GM23338 (cell line): ENCODE measurements at regions not wholly inside any gene's neighbourhood (a gene's known extent, or its start where the extent isn't known, plus 50 kb on each side); places are given as distances from the start of the nearest gene placed in this dataset.

Experiments
- ATAC-seq: fragments of 200-7000 bp; cut with Tn5 transposase; 3 replicates; pipeline ENCODE4 v1.9.1; 2020
- DNase-seq: peaks from one replicate; pipeline ENCODE4 v3.0.0-alpha.2; 2015; ENCODE audit warnings: low spot score
- H2AFZ ChIP-seq: fragments of 200-600 bp; sonication (generic); 2 replicates; pipeline ENCODE4 v1.8.0; 2016; ENCODE audit warnings: antibody characterized with exemption, mild to moderate bottlenecking, moderate library complexity
- H3F3A ChIP-seq: fragments of 200-600 bp; sonication (generic); replicated peaks from 2 replicates; pipeline ENCODE4 v1.8.0; 2017; ENCODE audit warnings: antibody characterized with exemption, mixed run types, low read depth
- H3K27ac ChIP-seq: fragments of 200-600 bp; sonication (generic); 2 replicates; pipeline ENCODE4 v1.6.1; 2016; ENCODE audit warnings: low read depth
- H3K27me3 ChIP-seq: fragments of 200-600 bp; sonication (generic); 2 replicates; pipeline ENCODE4 v1.8.0; 2016; ENCODE audit warnings: mild to moderate bottlenecking, mixed run types, moderate library complexity; ENCODE audit not compliant: insufficient read depth
- H3K36me3 ChIP-seq: fragments of 200-600 bp; sonication (generic); 2 replicates; pipeline ENCODE4 v1.8.0; 2016; ENCODE audit warnings: mild to moderate bottlenecking; ENCODE audit not compliant: insufficient read depth
- H3K4me1 ChIP-seq: fragments of 200-600 bp; sonication (generic); 2 replicates; pipeline ENCODE4 v1.8.0; 2016; ENCODE audit warnings: mild to moderate bottlenecking, moderate library complexity; ENCODE audit not compliant: insufficient read depth
- H3K4me2 ChIP-seq: fragments of 200-600 bp; sonication (generic); 2 replicates; pipeline ENCODE4 v1.7.1; 2017; ENCODE audit warnings: mixed run types
- H3K4me3 ChIP-seq: fragments of 200-600 bp; sonication (generic); 2 replicates; pipeline ENCODE4 v1.6.1; 2016; ENCODE audit warnings: mixed run types
- H3K79me2 ChIP-seq: fragments of 200-600 bp; sonication (generic); replicated peaks from 2 replicates; pipeline ENCODE4 v1.8.0; 2017; ENCODE audit warnings: mild to moderate bottlenecking; ENCODE audit not compliant: insufficient read depth
- H3K9me2 ChIP-seq: fragments of 200-600 bp; sonication (generic); 2 replicates; pipeline ENCODE4 v1.8.0; 2017; ENCODE audit not compliant: insufficient read depth
- H4K20me1 ChIP-seq: fragments of 200-600 bp; sonication (generic); replicated peaks from 2 replicates; pipeline ENCODE4 v1.8.0; 2017; ENCODE audit warnings: mild to moderate bottlenecking; ENCODE audit not compliant: insufficient read depth
- H3K27ac Mint-ChIP-seq: 2 replicates; pipeline ENCODE4 v1.8.0; 2020; ENCODE audit warnings: inconsistent platforms, mild to moderate bottlenecking, moderate library complexity, mixed read lengths
- H3K27me3 Mint-ChIP-seq: 3 replicates; pipeline ENCODE4 v1.8.0; 2022; ENCODE audit warnings: low read depth, mild to moderate bottlenecking, moderate library complexity, mixed read lengths, inconsistent platforms; ENCODE audit not compliant: insufficient read depth, poor library complexity
- H3K36me3 Mint-ChIP-seq: 3 replicates; pipeline ENCODE4 v1.8.0; 2021; ENCODE audit warnings: low read depth, mild to moderate bottlenecking, inconsistent platforms, moderate library complexity, mixed read lengths
- H3K4me1 Mint-ChIP-seq: 3 replicates; pipeline ENCODE4 v1.8.0; 2020; ENCODE audit warnings: mild to moderate bottlenecking, inconsistent platforms, mixed read lengths
- H3K4me3 Mint-ChIP-seq: 3 replicates; pipeline ENCODE4 v1.8.0; 2021; ENCODE audit warnings: moderate library complexity, mild to moderate bottlenecking, inconsistent platforms, mixed read lengths
- H3K9me3 Mint-ChIP-seq: 3 replicates; pipeline ENCODE4 v1.8.0; 2020; ENCODE audit warnings: moderate library complexity, mild to moderate bottlenecking, inconsistent platforms, mixed read lengths
- CREB1 ChIP-seq: fragments of 250-450 bp; sonication (Bioruptor Pico); IDR thresholded peaks from 2 replicates; pipeline ENCODE4 v1.5.0; 2020; ENCODE audit warnings: low read depth, mild to moderate bottlenecking, moderate library complexity
- CTCF ChIP-seq, 2 experiments: fragments of 200-600 bp in 1 of 2; sonication (generic) in 1 of 2; conservative IDR thresholded peaks; 2 replicates each; pipeline versions ENCODE4 v1.5.1 to v1.6.1; 2016 to 2017; ENCODE audit warnings: antibody characterized with exemption in 2 of 2, low read depth in 2 of 2, mild to moderate bottlenecking in 2 of 2, moderate library complexity in 1 of 2
- ETS1 ChIP-seq: IDR thresholded peaks from 2 replicates; pipeline ENCODE4 v1.6.1; 2016; ENCODE audit warnings: antibody characterized with exemption
- EZH2 ChIP-seq: fragments of 200-600 bp; sonication (generic); IDR thresholded peaks from one replicate; pipeline ENCODE4 v1.8.0; 2017; ENCODE audit warnings: antibody characterized with exemption, mild to moderate bottlenecking, low read depth; ENCODE audit not compliant: unreplicated experiment
- EZH2phosphoT487 ChIP-seq: fragments of 200-600 bp; sonication (generic); IDR thresholded peaks from one replicate; pipeline ENCODE4 v1.8.1; 2018; ENCODE audit warnings: antibody characterized with exemption; ENCODE audit not compliant: unreplicated experiment
- JUNB ChIP-seq: IDR thresholded peaks from one replicate; pipeline ENCODE4 v1.6.1; 2016; ENCODE audit warnings: antibody characterized with exemption; ENCODE audit not compliant: unreplicated experiment
- NANOG ChIP-seq: IDR thresholded peaks from 2 replicates; pipeline ENCODE4 v1.6.1; 2016; ENCODE audit warnings: antibody characterized with exemption, borderline replicate concordance
- POLR2AphosphoS5 ChIP-seq: IDR thresholded peaks from 2 replicates; pipeline ENCODE4 v1.6.1; 2016; ENCODE audit warnings: antibody characterized with exemption, low read depth
- REST ChIP-seq: IDR thresholded peaks from one replicate; pipeline ENCODE4 v1.6.1; 2018; ENCODE audit warnings: antibody characterized with exemption; ENCODE audit not compliant: unreplicated experiment
- STAT1 ChIP-seq: IDR thresholded peaks from one replicate; pipeline ENCODE4 v1.6.1; 2016; ENCODE audit warnings: antibody characterized with exemption; ENCODE audit not compliant: unreplicated experiment
- ZNF114 ChIP-seq: fragments of 250-450 bp; sonication (Bioruptor Pico); IDR thresholded peaks from 2 replicates; pipeline ENCODE4 v1.5.0; 2020; ENCODE audit warnings: mild to moderate bottlenecking, moderate library complexity
- ZNF331 ChIP-seq: fragments of 250-450 bp; sonication (Bioruptor Pico); IDR thresholded peaks from 2 replicates; pipeline ENCODE4 v1.5.0; 2020; ENCODE audit warnings: low read depth, mild to moderate bottlenecking, moderate library complexity
- ZNF462 ChIP-seq: fragments of 250-450 bp; sonication (Bioruptor Pico); IDR thresholded peaks from 2 replicates; pipeline ENCODE4 v1.5.0; 2020; ENCODE audit warnings: mild to moderate bottlenecking, moderate library complexity

GRCh38 chrX:479273-479981 lies 92.7 kb upstream of the PPP2R3B start:
- no peak overlapping the region for H3K27ac Mint-ChIP-seq

More at GRCh38 chrX:479273-479981, 92.7 kb upstream of the PPP2R3B start:
- H2AFZ ChIP-seq, result no peak overlapping the region
- DNase-seq, result no peak
- H3K9me2 ChIP-seq, result no peaks in the 10 kb centered on the region
- H3F3A ChIP-seq, result 0 out of 2 replicates have a peak, but pooled peaks cover 4% of the 10 kb centered on the region
- no peak for ATAC-seq
- no peak overlapping the region for H3K4me3 Mint-ChIP-seq
- peaks cover 74% of the 10 kb centered on the region for H3K9me3 Mint-ChIP-seq
- TF ChIP-seq ZNF462 (CRISPR knock-in tag), result no peak
- no peak for TF ChIP-seq ZNF331
- TF ChIP-seq EZH2phosphoT487, result no peak
- no peak for TF ChIP-seq NANOG
- no peak for TF ChIP-seq ETS1
- no peak for TF ChIP-seq STAT1
- no peak for TF ChIP-seq REST
- TF ChIP-seq EZH2, result no peak
- TF ChIP-seq JUNB, result no peak
- no peak for TF ChIP-seq POLR2AphosphoS5
- no peak for TF ChIP-seq CTCF (conservative IDR thresholded peaks at IDR 0.05; ENCODE audit: low read depth in 2 of 2)
- TF ChIP-seq CREB1, result no peak
- TF ChIP-seq ZNF114, result no peak
- no peak overlapping the region for H3K4me2 ChIP-seq
- no peaks in the 10 kb centered on the region for H3K4me1 Mint-ChIP-seq
- no peaks in the 10 kb centered on the region for H3K36me3 ChIP-seq
- peaks cover 11% of the 10 kb centered on the region for H3K27me3 Mint-ChIP-seq
- H3K27me3 ChIP-seq, result no peaks in the 10 kb centered on the region
- peaks cover 46% of the 10 kb centered on the region for H3K36me3 Mint-ChIP-seq
- no peak overlapping the region for H3K4me3 ChIP-seq
- no peaks in the 10 kb centered on the region for H3K79me2 ChIP-seq
- no peaks in the 10 kb centered on the region for H4K20me1 ChIP-seq
- H3K27ac ChIP-seq, result no peak overlapping the region
- H3K4me1 ChIP-seq, result peaks cover 20% of the 10 kb centered on the region
